HG02973 (cell line): ENCODE measurements at regions not wholly inside any gene's neighbourhood (a gene's known extent, or its start where the extent isn't known, plus 50 kb on each side); places are given as distances from the start of the nearest gene placed in this dataset.

Source experiments
- ATAC-seq: cut with Tn5 transposase; IDR thresholded peaks from one replicate; pipeline ENCODE4 v1.9.1; 2021; ENCODE audit warnings: moderate library complexity; ENCODE audit not compliant: unreplicated experiment

GRCh38 chr1:90561103-90561783 lies 155.9 kb downstream of the BARHL2 start:
- ATAC-seq = no peak

- no peak for ATAC-seq
Observed at GRCh38 chr1:90558754-90559378, 158.2 kb downstream of the BARHL2 start.

GRCh38 chr1:90558126-90558525 lies 159.0 kb downstream of the BARHL2 start:
- no peak for ATAC-seq

GRCh38 chr1:90557706-90558105 lies 159.4 kb downstream of the BARHL2 start:
- no peak for ATAC-seq

- no peak for ATAC-seq
Observed at GRCh38 chr1:90550626-90551406, 166.3 kb downstream of the BARHL2 start.

- no peak for ATAC-seq
Observed at GRCh38 chr1:90544356-90544755, 172.7 kb downstream of the BARHL2 start.

GRCh38 chr1:90537606-90538362 lies 179.3 kb downstream of the BARHL2 start:
- ATAC-seq = no peak

- no peak for ATAC-seq
Observed at GRCh38 chr1:90534663-90535295, 182.3 kb downstream of the BARHL2 start.

GRCh38 chr1:90534116-90534515 lies 183.0 kb downstream of the BARHL2 start:
- no peak for ATAC-seq

GRCh38 chr1:90526954-90527353 lies 190.1 kb downstream of the BARHL2 start:
- no peak for ATAC-seq

- ATAC-seq = no peak
Observed at GRCh38 chr1:90522432-90522831, 194.7 kb downstream of the BARHL2 start.

- no peak for ATAC-seq
Observed at GRCh38 chr1:90513956-90514355, 203.1 kb downstream of the BARHL2 start.

- no peak for ATAC-seq
Observed at GRCh38 chr1:90512441-90512840, 204.7 kb downstream of the BARHL2 start.

- no peak for ATAC-seq
Observed at GRCh38 chr1:90510143-90510542, 207.0 kb downstream of the BARHL2 start.

- no peak for ATAC-seq
Observed at GRCh38 chr1:90509225-90510048, 207.7 kb downstream of the BARHL2 start.

GRCh38 chr1:90508376-90509167 lies 208.5 kb downstream of the BARHL2 start:
- no peak for ATAC-seq

GRCh38 chr1:90507173-90507572 lies 209.9 kb downstream of the BARHL2 start:
- no peak for ATAC-seq

- ATAC-seq = no peak
Observed at GRCh38 chr1:90505806-90506205, 211.3 kb downstream of the BARHL2 start.

- no peak for ATAC-seq
Observed at GRCh38 chr1:90504509-90504908, 212.6 kb downstream of the BARHL2 start.
